NCI-H2107 treated with DMSO at 0.1 percent for 48 hours (cell line): ENCODE measurements at regions not wholly inside any gene's neighbourhood (a gene's known extent, or its start where the extent isn't known, plus 50 kb on each side); places are given as distances from the start of the nearest gene placed in this dataset.
"Not testable (repeated sequence)": the region's sequence is repeated elsewhere in the genome, so short reads cannot be mapped to it uniquely, and the experiment has no call there.

ENCODE experiments used
- DNase-seq: peaks from one replicate; lab custom pipeline; 2025; ENCODE audit not compliant: unreplicated experiment; lab: John Stamatoyannopoulos, UW

- not testable (repeated sequence) for DNase-seq
Observed at GRCh38 chr13:66072097-66072496, 1158.0 kb downstream of the PCDH9 start.

- no peak for DNase-seq
Observed at GRCh38 chr13:66071608-66072007, 1158.5 kb downstream of the PCDH9 start.

- DNase-seq, result no peak
Observed at GRCh38 chr13:66071029-66071428, 1159.1 kb downstream of the PCDH9 start.

- DNase-seq, result no peak
Observed at GRCh38 chr13:66069570-66069969, 1160.6 kb downstream of the PCDH9 start.

GRCh38 chr13:66068683-66069082 is 1161.5 kb downstream of the PCDH9 start:
- no peak for DNase-seq

GRCh38 chr13:66048888-66049287 is 1181.2 kb downstream of the PCDH9 start:
- no peak for DNase-seq

- no peak for DNase-seq
Observed at GRCh38 chr13:66040506-66040905, 1189.6 kb downstream of the PCDH9 start.

DNA sequence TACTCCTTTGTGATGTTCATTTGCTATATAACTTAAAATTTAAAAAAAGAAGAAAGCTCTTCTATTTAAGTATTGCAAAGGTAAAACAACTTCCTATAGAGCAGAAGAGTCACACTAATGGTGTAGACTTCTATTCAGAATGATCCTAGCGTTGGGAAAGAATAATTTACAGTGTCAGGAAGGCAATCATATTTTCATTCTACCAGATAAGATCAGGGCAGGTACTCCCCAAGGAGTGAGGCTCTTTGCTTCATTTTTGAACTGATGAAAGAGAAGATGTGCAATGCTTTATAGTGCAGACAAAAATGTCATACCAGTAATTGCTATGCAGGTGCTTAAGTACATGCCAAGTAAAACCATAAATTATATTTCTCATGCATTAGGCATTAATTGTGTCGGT is 1193.0 kb downstream of the PCDH9 start:
- no peak for DNase-seq

- DNase-seq, result no peak
Observed at GRCh38 chr13:66036636-66037035, 1193.5 kb downstream of the PCDH9 start.

- no peak for DNase-seq
Observed at GRCh38 chr13:66036024-66036614, 1194.0 kb downstream of the PCDH9 start.

DNA sequence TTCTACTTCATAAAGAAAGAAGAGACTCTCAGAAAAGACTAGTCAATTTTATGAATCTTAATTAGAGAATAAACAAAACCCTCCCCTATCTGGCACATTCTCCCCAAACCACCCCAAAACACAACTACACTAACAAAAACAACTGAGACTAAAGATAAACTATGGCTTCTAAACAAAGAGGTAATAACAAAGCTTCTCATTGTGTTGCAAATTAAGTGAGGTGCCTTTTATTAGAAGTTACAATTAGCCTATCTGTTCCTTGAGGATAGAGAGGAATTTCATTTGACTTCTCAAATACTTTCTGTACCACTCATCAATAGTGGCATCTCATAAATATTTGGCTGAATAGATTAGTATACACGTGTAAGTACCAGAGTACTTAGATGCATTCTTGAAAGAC is 1196.2 kb downstream of the PCDH9 start:
- DNase-seq, result no peak

DNA sequence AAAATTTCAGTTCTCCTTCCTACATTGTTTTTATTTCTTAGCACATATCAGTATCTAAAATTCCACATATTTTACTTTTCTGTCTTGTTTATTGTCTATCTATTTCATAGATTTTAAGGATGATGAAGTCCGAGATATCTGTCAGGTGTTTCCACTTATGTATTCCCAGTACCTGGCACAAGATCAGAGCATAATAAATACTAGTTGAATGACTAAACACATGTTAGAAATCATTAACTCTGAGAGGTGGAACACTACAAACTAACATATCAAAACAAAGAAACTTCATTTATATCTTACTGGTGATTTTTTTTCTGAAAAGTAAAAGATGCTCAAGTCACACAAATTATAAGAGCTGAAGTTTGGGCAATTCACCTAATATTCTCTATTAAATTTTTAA is 1208.3 kb downstream of the PCDH9 start:
- no peak for DNase-seq

GRCh38 chr13:66014771-66015170 is 1215.4 kb downstream of the PCDH9 start:
- DNase-seq, result no peak

DNA sequence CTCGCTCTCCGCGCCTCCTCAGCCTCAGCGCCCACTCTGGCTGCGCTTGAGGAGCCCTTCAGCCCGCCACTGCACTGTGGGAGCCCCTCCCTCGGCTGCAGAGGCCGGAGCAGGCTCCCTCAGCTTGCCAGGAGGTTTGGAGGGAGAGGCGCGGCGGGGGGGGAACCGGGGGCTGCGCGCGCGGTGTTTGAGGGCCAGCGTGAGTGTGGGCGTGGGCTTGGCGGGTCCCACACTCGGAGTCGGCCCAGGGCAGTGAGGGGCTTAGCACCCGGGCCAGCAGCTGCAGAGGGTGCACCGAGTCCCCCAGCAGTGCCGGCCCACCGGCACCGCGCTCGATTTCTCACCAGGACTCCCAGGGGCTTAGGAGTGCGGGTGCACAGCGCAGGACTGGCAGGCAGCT is 1220.9 kb downstream of the PCDH9 start:
- DNase-seq, result no peak

- DNase-seq, result no peak
Observed at GRCh38 chr13:66003558-66003957, 1226.6 kb downstream of the PCDH9 start.

DNA sequence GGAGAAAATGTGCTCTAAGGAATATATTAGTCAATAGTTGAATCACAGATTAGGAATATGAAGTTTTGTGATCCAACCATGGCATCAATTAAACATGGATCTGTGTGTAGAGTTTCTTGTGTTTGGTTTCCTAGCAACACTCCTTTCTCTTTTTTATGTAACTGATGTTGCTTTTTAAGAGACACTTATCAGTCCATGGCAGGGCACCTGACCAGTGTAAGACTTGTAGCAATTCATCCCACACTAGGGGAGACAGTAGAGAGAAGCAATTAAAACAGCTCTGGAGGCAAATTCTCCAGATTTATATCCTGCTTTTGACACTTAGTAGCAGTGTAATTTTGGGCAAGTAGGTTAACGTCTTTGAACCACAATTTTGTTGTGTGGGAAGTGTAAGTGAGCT is 1229.0 kb downstream of the PCDH9 start:
- no peak for DNase-seq

- DNase-seq, result no peak
Observed at GRCh38 chr13:65999411-65999810, 1230.7 kb downstream of the PCDH9 start.

DNA sequence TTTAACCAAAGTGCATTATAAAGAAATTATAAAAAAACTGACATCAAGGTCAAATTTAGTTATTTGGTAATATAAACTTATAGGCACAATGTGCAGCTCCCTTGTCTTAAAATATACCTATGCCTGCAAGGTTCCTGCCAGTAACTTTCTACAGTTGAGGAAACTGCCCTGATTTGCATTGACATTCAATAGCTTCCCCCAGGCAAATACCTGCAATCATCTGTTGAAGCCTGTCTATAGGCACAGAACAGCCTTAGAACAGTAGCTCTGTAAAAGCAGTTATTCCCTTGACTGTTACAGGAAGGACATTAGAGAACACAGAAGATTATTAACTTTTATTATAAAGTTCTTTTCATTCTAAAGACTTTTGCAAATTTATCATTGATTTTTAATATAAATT is 1239.5 kb downstream of the PCDH9 start:
- no peak for DNase-seq

DNA sequence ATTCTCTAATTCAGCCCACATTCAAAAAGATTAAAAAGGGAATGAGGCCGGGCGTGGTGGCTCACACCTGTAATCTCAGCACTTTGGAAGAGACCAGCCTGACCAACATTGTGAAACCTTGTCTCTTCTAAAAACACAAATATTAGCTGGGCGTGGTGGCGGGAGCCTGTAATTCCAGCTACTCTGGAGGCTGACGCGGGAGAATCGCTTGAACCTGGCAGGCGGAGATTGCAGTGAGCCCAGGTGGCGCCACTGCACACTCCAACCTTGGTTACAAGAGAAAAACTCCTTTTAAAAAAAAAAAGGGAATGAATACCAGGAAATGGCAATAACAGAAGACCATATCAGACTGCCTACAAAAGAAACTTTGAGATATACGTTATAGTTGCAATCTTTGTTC is 1244.5 kb downstream of the PCDH9 start:
- DNase-seq, result no peak

GRCh38 chr13:65977525-65977924 is 1252.6 kb downstream of the PCDH9 start:
- no peak for DNase-seq

- peak; percentile 60 for DNase-seq
Observed at GRCh38 chr13:65971541-65971940, 1258.6 kb downstream of the PCDH9 start.

DNA sequence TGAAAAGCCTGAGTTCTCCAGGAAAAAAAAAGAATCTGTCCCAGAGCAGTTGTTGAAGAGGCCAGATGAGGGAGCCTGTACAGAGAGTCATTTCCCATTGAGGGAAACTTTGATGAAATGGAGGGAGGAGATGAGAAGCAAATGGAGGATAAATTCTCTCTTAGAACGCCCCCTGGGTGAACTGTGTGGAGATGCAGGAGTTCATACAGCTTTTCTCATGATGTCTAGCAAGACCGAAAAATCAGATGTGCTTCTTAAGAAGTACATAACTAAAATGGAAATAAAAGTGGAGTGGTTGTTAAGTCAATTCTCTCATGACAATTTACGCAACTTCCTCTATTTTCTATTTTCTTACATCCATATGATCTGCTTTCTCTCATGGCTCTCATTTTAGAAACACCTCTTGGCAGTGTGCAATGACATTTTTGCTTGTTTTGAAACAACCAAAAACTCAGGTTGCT is 1263.1 kb downstream of the PCDH9 start:
- DNase-seq, result peak; percentile 6

DNA sequence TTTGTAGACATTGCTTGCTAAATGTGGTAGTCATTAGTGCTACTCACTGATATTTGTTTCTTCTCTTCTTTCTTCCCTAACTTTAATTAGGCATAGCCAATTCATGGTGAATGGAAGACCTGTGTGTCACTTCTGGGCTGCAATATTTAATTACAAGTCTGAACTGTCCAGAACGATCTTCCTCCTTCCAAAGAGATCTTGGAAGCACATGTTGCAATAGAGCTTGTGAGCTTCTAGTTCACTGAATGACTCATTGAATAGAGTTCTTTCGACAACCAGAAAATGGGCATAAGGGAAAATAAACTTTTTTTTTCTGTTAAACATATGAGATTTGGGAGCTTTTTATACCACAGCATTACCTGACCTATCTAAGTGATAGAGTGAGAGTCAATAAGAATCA is 1264.6 kb downstream of the PCDH9 start:
- no peak for DNase-seq
